ENCODE measurements at regions not wholly inside any gene's neighbourhood (a gene's known extent, or its start where the extent isn't known, plus 50 kb on each side); places are given as distances from the start of the nearest gene placed in this dataset.

- Histone ChIP-seq H3K4me1 (peaks cover 84% of the 10 kb centered on the region), H3K27ac (peak overlapping the region; percentile 80 to 85 (median 82)), H3K27me3 (no peaks in the 10 kb centered on the region), H3K4me3 (no peak overlapping the region), H3K36me3 (replicated peaks in 1 of 2; ENCODE audit: insufficient read depth in 1 of 2, low read depth in 2 of 2) (no peaks in the 10 kb centered on the region), H3K9me3 (no peaks in the 10 kb centered on the region)
- WGBS, 2 donors, result 57 to 72% methylated on average over 14 to 15 of the region's 17 CpGs
- ATAC-seq (no peak), DNase-seq (peak; percentile 44 to 59 (median 50))
- TF ChIP-seq, protein P1, sequence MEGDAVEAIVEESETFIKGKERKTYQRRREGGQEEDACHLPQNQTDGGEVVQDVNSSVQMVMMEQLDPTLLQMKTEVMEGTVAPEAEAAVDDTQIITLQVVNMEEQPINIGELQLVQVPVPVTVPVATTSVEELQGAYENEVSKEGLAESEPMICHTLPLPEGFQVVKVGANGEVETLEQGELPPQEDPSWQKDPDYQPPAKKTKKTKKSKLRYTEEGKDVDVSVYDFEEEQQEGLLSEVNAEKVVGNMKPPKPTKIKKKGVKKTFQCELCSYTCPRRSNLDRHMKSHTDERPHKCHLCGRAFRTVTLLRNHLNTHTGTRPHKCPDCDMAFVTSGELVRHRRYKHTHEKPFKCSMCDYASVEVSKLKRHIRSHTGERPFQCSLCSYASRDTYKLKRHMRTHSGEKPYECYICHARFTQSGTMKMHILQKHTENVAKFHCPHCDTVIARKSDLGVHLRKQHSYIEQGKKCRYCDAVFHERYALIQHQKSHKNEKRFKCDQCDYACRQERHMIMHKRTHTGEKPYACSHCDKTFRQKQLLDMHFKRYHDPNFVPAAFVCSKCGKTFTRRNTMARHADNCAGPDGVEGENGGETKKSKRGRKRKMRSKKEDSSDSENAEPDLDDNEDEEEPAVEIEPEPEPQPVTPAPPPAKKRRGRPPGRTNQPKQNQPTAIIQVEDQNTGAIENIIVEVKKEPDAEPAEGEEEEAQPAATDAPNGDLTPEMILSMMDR (IDR thresholded peaks at IDR 0.05), result peak in 4 of 7 experiments; percentile 25 to 45 (median 35)
- no peak for TF ChIP-seq POLR2A (IDR thresholded peaks at IDR 0.05)
- intact Hi-C loops (cut with DNase I), result no loop called here
Measured at GRCh38 chr12:124510301-124510970, 57.0 kb downstream of the NCOR2 start.

DNA sequence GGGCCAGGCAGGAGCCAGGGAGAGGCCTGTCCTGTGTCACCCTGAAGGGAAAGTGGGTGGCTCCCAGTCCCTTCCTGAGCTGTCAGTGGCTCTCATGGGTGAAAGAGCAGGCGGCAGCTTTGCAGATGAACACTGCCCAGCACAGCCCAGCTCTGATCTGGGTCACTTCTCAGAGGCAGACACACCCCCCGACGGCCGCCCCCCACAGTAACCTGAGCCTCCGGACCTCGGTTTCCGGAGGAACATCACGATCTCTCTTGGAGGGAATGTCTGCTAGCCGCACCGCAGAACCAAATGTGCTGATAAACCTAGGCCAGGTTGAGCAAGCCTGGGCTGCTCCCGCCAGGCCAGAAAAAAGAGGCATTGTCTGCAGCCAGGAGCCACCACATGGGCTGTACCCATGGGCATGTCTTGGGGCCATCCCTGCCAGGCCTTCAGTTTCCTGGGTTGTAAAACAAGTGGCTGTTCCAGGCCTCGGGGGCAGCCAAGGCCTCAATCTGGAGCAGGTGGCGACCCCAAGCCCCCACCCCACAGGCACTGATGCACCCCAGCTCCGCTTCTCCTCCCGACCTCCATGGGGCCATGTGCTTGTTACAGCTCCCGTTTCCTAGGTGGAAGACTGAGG lies 57.6 kb downstream of the NCOR2 start:
- Histone ChIP-seq H3K27ac (peak overlapping the region; percentile 80 to 85 (median 82)), H3K9me3 (no peaks in the 10 kb centered on the region), H3K27me3 (no peaks in the 10 kb centered on the region), H3K36me3 (replicated peaks in 1 of 2; ENCODE audit: insufficient read depth in 1 of 2, low read depth in 2 of 2) (no peaks in the 10 kb centered on the region), H3K4me3 (no peak overlapping the region), H3K4me1 (peaks cover 89% of the 10 kb centered on the region)
- ATAC-seq, result peak; percentile 55
- DNase-seq, result peak; percentile 61 to 88 (median 80)
- 24 to 41% methylated on average over 4 to 16 of the region's 16 CpGs for WGBS, 2 donors
- peak; percentile 19 to 54 (median 39) for TF ChIP-seq POLR2A (IDR thresholded peaks at IDR 0.05)
- TF ChIP-seq, protein P1 (IDR thresholded peaks at IDR 0.05), result no peak
- intact Hi-C loops (cut with DNase I), result no loop called here

- DNase-seq (no peak), ATAC-seq (no peak)
- Histone ChIP-seq H3K4me1 (peaks cover 89% of the 10 kb centered on the region), H3K9me3 (no peaks in the 10 kb centered on the region), H3K27me3 (no peaks in the 10 kb centered on the region), H3K36me3 (replicated peaks in 1 of 2; ENCODE audit: insufficient read depth in 1 of 2, low read depth in 2 of 2) (no peaks in the 10 kb centered on the region), H3K27ac (peak overlapping the region; percentile 80 to 85 (median 82)), H3K4me3 (no peak overlapping the region)
- 60 to 63% methylated on average over 1 of the region's 1 CpG for WGBS, 2 donors
- TF ChIP-seq, protein P1 (IDR thresholded peaks at IDR 0.05), result no peak
- TF ChIP-seq POLR2A (IDR thresholded peaks at IDR 0.05), result no peak
- intact Hi-C loops (cut with DNase I), result no loop called here
Measured at GRCh38 chr12:124509300-124509675, 58.1 kb downstream of the NCOR2 start.

DNA sequence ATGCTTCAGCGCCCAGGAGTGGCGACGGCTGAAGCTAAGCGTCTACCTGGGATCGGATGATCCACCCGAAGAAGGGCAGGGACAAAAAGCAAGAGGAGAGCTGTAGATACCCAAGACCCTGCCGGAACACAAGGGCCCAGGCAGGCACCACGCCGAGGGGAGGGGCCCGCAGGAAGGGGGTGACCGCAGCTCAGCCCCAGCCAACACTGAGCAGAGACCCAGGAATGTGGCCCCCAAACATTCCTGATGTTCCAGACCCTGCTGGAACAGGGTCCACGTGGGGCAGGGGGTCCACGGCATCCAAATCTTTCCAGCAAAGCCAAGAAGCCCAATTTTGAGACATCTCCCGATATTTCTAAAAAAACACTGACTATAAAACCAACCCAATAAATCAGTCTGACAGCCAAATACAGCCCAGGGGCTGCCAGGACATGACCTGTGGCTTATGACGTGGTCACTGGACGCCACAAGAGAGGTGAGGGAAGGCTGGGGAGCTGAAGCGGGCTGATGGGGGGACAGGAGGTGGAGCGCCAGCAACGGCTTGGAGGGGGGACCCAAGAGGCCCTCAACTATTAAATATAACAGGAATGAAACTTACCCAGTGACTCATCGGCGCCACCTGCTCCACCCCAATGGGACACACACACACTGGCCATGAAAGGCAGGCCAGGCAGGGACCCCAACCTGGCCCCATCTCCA lies 58.9 kb downstream of the NCOR2 start:
- DNase-seq (no peak), ATAC-seq (no peak)
- WGBS, 2 donors, result 67 to 82% methylated on average over 16 to 20 of the region's 21 CpGs
- Histone ChIP-seq H3K36me3 (replicated peaks in 1 of 2; ENCODE audit: insufficient read depth in 1 of 2, low read depth in 2 of 2) (no peaks in the 10 kb centered on the region), H3K27ac (peak overlapping the region; percentile 80 to 85 (median 82)), H3K27me3 (no peaks in the 10 kb centered on the region), H3K4me3 (no peak overlapping the region), H3K4me1 (peaks cover 85% of the 10 kb centered on the region), H3K9me3 (no peaks in the 10 kb centered on the region)
- intact Hi-C loops (cut with DNase I), result no loop called here
- TF ChIP-seq POLR2A (IDR thresholded peaks at IDR 0.05), result no peak
